ENCODE measurements at regions not wholly inside any gene's neighbourhood (a gene's known extent, or its start where the extent isn't known, plus 50 kb on each side); places are given as distances from the start of the nearest gene placed in this dataset.

DNA sequence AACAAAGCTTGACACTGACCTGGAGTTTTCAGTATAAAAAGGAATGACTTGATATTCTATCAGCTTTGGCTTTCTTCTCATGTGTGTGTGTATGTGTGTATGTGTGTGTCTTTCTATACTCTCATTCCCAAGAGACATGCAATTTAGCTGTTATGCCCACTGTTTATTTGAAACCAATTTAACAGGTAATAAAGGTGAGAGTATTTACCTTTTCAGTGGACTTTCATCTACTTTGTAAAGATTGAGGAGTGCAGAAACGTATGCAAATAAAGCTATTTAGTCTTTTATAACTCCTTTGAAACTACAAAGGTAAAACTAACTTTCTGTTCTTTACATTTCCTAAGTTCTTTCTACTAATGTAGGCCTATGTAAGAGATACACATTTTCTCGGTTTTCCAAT is 103.5 kb upstream of the HS3ST5 start:
- TF ChIP-seq, protein P1, sequence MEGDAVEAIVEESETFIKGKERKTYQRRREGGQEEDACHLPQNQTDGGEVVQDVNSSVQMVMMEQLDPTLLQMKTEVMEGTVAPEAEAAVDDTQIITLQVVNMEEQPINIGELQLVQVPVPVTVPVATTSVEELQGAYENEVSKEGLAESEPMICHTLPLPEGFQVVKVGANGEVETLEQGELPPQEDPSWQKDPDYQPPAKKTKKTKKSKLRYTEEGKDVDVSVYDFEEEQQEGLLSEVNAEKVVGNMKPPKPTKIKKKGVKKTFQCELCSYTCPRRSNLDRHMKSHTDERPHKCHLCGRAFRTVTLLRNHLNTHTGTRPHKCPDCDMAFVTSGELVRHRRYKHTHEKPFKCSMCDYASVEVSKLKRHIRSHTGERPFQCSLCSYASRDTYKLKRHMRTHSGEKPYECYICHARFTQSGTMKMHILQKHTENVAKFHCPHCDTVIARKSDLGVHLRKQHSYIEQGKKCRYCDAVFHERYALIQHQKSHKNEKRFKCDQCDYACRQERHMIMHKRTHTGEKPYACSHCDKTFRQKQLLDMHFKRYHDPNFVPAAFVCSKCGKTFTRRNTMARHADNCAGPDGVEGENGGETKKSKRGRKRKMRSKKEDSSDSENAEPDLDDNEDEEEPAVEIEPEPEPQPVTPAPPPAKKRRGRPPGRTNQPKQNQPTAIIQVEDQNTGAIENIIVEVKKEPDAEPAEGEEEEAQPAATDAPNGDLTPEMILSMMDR (IDR thresholded peaks at IDR 0.05; ENCODE audit: low read length), result no peak
- TF ChIP-seq EZH2 (optimal IDR thresholded peaks at IDR 0.05; ENCODE audit: low read depth, low read length) (no peak), EZH2phosphoT487 (IDR thresholded peaks at IDR 0.05; ENCODE audit: low read length) (no peak)
